NB4 (cell line): ENCODE measurements at regions not wholly inside any gene's neighbourhood (a gene's known extent, or its start where the extent isn't known, plus 50 kb on each side); places are given as distances from the start of the nearest gene placed in this dataset.

Experiments used
- POLR2A ChIP-seq: IDR thresholded peaks from 2 replicates; pipeline ENCODE4 v1.6.1; 2011; ENCODE audit warnings: mild to moderate bottlenecking; ENCODE audit not compliant: insufficient read length; ENCODE audit errors: extremely low read depth
- TF ChIP-seq, protein P1 (sequence below): IDR thresholded peaks from one replicate; pipeline ENCODE4 v1.5.1; 2012; ENCODE audit warnings: low read depth, low read length

DNA sequence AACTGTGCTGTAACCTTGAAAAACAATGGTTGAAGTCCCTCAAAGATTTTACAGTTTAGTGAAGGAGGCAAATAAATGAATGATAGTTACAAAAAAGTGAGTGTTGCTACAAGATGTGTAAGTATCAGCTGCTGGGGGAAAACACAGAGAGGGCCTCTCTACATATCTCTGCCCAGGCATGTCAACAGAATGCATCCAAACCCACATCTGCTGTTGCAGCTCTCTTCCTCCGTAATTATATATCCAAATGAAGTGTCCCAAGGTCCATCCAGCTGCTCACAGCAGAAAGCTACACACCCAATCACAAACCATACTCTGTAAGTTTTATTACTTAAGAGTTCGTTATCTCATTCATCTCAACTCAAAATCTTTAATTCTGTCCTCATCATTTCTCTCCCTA is 584.6 kb downstream of the ANXA1 start:
- TF ChIP-seq, protein P1, sequence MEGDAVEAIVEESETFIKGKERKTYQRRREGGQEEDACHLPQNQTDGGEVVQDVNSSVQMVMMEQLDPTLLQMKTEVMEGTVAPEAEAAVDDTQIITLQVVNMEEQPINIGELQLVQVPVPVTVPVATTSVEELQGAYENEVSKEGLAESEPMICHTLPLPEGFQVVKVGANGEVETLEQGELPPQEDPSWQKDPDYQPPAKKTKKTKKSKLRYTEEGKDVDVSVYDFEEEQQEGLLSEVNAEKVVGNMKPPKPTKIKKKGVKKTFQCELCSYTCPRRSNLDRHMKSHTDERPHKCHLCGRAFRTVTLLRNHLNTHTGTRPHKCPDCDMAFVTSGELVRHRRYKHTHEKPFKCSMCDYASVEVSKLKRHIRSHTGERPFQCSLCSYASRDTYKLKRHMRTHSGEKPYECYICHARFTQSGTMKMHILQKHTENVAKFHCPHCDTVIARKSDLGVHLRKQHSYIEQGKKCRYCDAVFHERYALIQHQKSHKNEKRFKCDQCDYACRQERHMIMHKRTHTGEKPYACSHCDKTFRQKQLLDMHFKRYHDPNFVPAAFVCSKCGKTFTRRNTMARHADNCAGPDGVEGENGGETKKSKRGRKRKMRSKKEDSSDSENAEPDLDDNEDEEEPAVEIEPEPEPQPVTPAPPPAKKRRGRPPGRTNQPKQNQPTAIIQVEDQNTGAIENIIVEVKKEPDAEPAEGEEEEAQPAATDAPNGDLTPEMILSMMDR: no peak
- no peak for TF ChIP-seq POLR2A
